Spinal cord (tissue), 9 donors: ENCODE measurements at regions not wholly inside any gene's neighbourhood (a gene's known extent, or its start where the extent isn't known, plus 50 kb on each side); places are given as distances from the start of the nearest gene placed in this dataset.
"Not testable (repeated sequence)": the region's sequence is repeated elsewhere in the genome, so short reads cannot be mapped to it uniquely, and the experiment has no call there.

Experiments
- DNase-seq, 6 donors: peaks; one replicate each; pipeline versions ENCODE4 v3.0.0 to v3.0.0-alpha.2; 2013 to 2015; ENCODE audit warnings: low spot score in 6 of 6, low read depth in 4 of 6
- H3K27ac ChIP-seq: one replicate; pipeline ENCODE4 v1.5.1; 2013; ENCODE audit warnings: low read depth, low read length, control low read depth
- H3K27me3 ChIP-seq: one replicate; pipeline ENCODE4 v1.6.1; 2013; ENCODE audit warnings: low read length; ENCODE audit not compliant: control insufficient read depth, insufficient read depth
- H3K36me3 ChIP-seq: one replicate; pipeline ENCODE4 v1.6.1; 2013; ENCODE audit warnings: low read length; ENCODE audit not compliant: control insufficient read depth, insufficient read depth
- H3K4me1 ChIP-seq: one replicate; pipeline ENCODE4 v1.6.1; 2013; ENCODE audit warnings: low read length; ENCODE audit not compliant: control insufficient read depth, insufficient read depth
- H3K4me3 ChIP-seq: one replicate; pipeline ENCODE4 v1.5.1; 2013; ENCODE audit warnings: low read depth, low read length, control low read depth
- H3K9me3 ChIP-seq: one replicate; pipeline ENCODE4 v1.6.1; 2013; ENCODE audit warnings: low read length; ENCODE audit not compliant: control insufficient read depth, insufficient read depth
- WGBS: methylation state at CpG from one replicate; pipeline ENCODE4 v1.1.5; 2013; ENCODE audit warnings: missing lambda C conversion rate; ENCODE audit not compliant: insufficient coverage; 5-methylcytosine and 5-hydroxymethylcytosine counted together
- donor health status: healthy.

DNA sequence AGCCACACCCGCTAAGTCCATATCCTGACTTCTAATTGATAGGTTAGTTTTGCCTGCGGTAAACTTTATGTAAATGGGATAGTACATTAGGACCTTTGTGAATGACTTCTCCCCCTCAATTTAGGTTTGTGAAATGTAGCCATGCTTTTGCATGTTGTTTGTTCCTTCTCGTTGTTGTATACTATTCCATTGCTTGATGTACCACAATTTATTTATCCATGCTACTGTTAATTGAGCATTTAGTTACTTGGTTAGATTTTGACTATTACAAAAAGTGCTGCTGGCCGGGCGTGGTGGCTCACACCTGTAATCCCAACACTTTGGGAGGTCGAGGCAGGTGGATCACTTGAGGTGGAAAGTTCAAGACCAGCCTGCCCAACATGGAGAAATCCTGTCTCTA lies 150.8 kb upstream of the MED13 start:
- DNase-seq, H3K27ac ChIP-seq, H3K4me3 ChIP-seq, H3K27me3 ChIP-seq, H3K9me3 ChIP-seq, H3K36me3 ChIP-seq, H3K4me1 ChIP-seq: not testable (repeated sequence)
- no CpG with 5 or more reads among the region's 6 CpGs for WGBS

- WGBS: 64% methylated on average over 2 of the region's 4 CpGs
- Histone ChIP-seq H3K4me3 (no peak overlapping the region), H3K27ac (no peak overlapping the region), H3K27me3 (no peaks in the 10 kb centered on the region), H3K9me3 (no peaks in the 10 kb centered on the region), H3K4me1 (no peaks in the 10 kb centered on the region), H3K36me3 (no peaks in the 10 kb centered on the region)
- no peak for DNase-seq
Observed at GRCh38 chr17:62206550-62206949, 141.5 kb upstream of the MED13 start.

DNA sequence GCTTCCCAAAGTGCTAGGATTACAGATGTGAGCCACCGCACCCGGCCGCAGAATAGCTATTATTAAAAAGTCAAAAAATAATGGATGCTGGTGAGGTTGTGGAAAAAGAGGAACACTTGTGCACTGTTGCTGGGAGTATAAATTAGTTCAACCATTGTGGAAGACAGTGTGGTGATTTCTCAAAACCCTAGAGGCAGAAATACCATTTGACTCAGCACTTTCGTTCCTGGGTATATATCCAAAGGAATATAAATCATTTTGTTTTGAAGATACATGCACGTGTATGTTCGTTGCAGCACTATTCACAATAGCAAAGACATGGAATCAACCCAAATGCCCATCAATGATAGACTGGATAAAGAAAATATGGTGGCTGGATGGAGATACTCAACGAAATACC lies 132.1 kb upstream of the MED13 start:
- WGBS: no CpG with 5 or more reads among the region's 7 CpGs
- not testable (repeated sequence) for H3K27me3 ChIP-seq, H3K9me3 ChIP-seq, DNase-seq, H3K36me3 ChIP-seq, H3K4me3 ChIP-seq, H3K27ac ChIP-seq, H3K4me1 ChIP-seq

GRCh38 chr17:62196587-62196986 lies 131.5 kb upstream of the MED13 start:
- not testable (repeated sequence) for H3K36me3 ChIP-seq, DNase-seq, H3K4me3 ChIP-seq, H3K4me1 ChIP-seq, H3K27me3 ChIP-seq, H3K9me3 ChIP-seq, H3K27ac ChIP-seq
- WGBS: 100% methylated on average over 1 of the region's 3 CpGs

DNA sequence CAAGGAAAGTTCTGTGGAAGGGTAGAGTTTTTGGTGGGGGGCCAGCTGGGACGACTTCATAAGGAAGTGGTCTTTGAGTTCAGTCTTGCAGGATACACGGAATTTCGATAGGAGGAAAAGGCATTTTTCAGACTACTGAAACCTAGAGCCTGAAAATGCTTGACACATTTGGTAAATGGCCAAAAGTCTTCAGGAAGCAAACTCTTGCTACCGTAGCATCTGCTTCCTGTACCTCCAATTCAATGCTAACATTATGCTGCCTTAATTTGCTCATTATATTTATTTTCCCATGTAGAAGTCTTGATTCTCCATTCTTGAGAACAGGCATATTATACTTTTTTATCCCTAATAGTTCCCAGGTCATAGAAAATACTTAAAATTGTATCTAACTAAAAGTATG lies 129.3 kb upstream of the MED13 start:
- DNase-seq: no peak
- peaks cover 1% of the 10 kb centered on the region for H3K9me3 ChIP-seq
- no peaks in the 10 kb centered on the region for H3K27me3 ChIP-seq
- no peaks in the 10 kb centered on the region for H3K36me3 ChIP-seq
- no peak overlapping the region for H3K4me3 ChIP-seq
- WGBS: 84% methylated on average over 4 of the region's 4 CpGs
- H3K4me1 ChIP-seq: no peaks in the 10 kb centered on the region
- no peak overlapping the region for H3K27ac ChIP-seq

DNA sequence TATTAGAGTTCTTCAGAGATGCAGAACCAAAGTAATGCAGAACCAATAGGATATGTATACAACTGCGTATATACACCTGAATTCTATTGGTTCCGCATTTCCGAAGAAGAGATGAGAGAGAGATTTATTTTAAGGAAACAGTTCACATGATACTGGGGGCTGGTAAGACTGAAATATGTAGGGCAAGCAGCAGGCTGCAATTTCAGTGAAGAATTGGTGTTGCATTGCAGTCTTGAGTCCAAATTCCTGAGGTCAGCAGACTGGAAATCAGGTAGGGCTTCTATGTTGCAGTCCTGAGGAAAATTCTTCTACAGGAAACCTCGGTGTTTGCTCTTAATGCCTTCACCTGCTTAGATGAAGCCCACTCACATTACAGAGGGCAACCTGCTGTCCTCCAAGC lies 128.2 kb upstream of the MED13 start:
- H3K36me3 ChIP-seq: no peaks in the 10 kb centered on the region
- WGBS: 93% methylated on average over 4 of the region's 4 CpGs
- no peaks in the 10 kb centered on the region for H3K4me1 ChIP-seq
- no peaks in the 10 kb centered on the region for H3K27me3 ChIP-seq
- H3K9me3 ChIP-seq: peaks cover 1% of the 10 kb centered on the region
- peak in 1 of 6 donors; percentile 6 for DNase-seq
- H3K27ac ChIP-seq: no peak overlapping the region
- no peak overlapping the region for H3K4me3 ChIP-seq

DNA sequence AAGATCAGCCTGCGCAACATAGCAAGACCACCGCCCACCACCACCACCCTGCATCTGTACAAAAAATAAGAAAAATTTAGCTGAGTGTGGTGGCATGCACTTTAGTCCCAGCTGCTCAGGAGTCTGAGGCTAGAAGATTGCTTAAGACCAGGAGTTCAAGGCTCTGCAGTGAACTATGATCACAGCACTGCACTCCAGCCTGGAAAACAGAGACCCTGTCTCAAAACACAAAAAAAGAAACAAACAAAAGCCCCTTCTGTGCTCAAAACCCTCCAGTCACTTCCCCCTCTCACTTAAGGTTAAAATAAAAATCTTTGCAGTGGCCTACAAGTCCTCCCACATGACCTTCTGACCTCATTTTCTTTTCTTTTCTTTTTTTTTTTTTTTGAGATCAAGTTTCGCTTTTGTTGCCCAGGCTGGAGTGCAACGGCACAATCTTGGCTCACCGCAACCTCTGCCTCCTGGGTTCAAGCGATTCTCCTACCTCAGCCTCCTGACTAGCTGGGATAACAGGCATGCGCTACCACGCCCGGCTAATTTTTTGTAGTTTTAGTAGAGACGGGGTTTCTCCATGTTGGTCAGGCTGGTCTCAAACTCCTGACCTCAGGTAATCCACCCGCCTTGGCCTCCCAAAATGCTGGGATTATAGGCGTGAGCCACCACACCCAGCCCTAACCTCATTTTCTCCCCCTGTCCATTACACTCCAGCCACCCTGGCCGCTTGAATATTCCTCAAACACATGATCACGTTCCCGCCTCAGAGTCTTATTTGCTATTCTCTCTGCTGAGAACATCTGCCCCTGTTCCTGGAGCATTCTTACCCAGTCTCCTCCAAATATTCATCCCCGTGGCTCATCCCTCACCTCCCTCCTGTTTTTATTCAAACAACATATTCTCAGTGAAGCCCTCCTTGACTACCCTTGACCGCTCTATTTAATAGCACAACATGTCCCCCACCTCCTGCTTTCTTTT lies 126.6 kb upstream of the MED13 start:
- Histone ChIP-seq H3K4me1 (no peaks in the 10 kb centered on the region), H3K9me3 (peaks cover 1% of the 10 kb centered on the region), H3K27ac (no peak overlapping the region), H3K4me3 (no peak overlapping the region), H3K27me3 (no peaks in the 10 kb centered on the region), H3K36me3 (no peaks in the 10 kb centered on the region)
- DNase-seq: no peak
- WGBS: 71% methylated on average over 9 of the region's 17 CpGs

GRCh38 chr17:62189377-62189776 lies 124.3 kb upstream of the MED13 start:
- no peaks in the 10 kb centered on the region for H3K36me3 ChIP-seq
- H3K4me1 ChIP-seq: no peaks in the 10 kb centered on the region
- WGBS: 100% methylated on average over 2 of the region's 6 CpGs
- H3K27me3 ChIP-seq: no peaks in the 10 kb centered on the region
- DNase-seq: no peak
- no peak overlapping the region for H3K27ac ChIP-seq
- H3K9me3 ChIP-seq: no peaks in the 10 kb centered on the region
- H3K4me3 ChIP-seq: no peak overlapping the region

- Histone ChIP-seq H3K9me3 (no peaks in the 10 kb centered on the region), H3K36me3 (no peaks in the 10 kb centered on the region), H3K4me3 (no peak overlapping the region), H3K4me1 (no peaks in the 10 kb centered on the region), H3K27ac (no peak overlapping the region), H3K27me3 (no peaks in the 10 kb centered on the region)
- WGBS: 90% methylated on average over 2 of the region's 5 CpGs
- DNase-seq: no peak
Observed at GRCh38 chr17:62188713-62189112, 123.6 kb upstream of the MED13 start.

DNA sequence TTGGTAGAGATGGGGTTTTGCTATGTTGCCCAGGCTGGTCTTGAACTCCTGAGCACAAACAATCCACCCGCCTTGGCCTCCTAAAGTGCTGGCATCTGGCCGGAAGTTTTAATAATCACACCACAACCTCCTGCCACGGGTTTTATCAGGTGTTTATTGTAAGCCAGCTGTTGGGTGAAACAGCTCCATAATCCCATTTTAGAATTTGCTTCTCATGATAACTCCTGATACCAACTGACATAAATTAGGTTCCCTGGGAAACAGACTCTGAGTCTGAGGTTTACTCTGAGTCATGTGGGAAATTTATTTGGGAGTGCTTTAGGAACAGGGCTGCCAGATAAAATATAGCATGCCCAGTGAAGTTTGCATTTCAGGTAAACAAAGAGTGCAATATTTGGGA lies 122.6 kb upstream of the MED13 start:
- H3K4me1 ChIP-seq: no peaks in the 10 kb centered on the region
- no peak for DNase-seq
- no peaks in the 10 kb centered on the region for H3K27me3 ChIP-seq
- H3K9me3 ChIP-seq: no peaks in the 10 kb centered on the region
- no peak overlapping the region for H3K4me3 ChIP-seq
- no peak overlapping the region for H3K27ac ChIP-seq
- H3K36me3 ChIP-seq: no peaks in the 10 kb centered on the region
- no CpG with 5 or more reads among the region's 3 CpGs for WGBS
